GM12891 (cell line): ENCODE measurements at regions not wholly inside any gene's neighbourhood (a gene's known extent, or its start where the extent isn't known, plus 50 kb on each side); places are given as distances from the start of the nearest gene placed in this dataset.

ENCODE experiments used
- PAX5 ChIP-seq: IDR thresholded peaks from 2 replicates; pipeline ENCODE4 v1.6.1; 2011; ENCODE audit warnings: low read length, moderate library complexity, mild to moderate bottlenecking; ENCODE audit not compliant: insufficient read depth, severe bottlenecking
- POLR2A ChIP-seq: IDR thresholded peaks from 2 replicates; pipeline ENCODE4 v1.6.1; 2011; ENCODE audit warnings: low read depth, low read length, control low read depth
- TAF1 ChIP-seq: IDR thresholded peaks from 2 replicates; pipeline ENCODE4 v1.6.1; 2011; ENCODE audit warnings: low read depth, low read length, control low read depth

DNA sequence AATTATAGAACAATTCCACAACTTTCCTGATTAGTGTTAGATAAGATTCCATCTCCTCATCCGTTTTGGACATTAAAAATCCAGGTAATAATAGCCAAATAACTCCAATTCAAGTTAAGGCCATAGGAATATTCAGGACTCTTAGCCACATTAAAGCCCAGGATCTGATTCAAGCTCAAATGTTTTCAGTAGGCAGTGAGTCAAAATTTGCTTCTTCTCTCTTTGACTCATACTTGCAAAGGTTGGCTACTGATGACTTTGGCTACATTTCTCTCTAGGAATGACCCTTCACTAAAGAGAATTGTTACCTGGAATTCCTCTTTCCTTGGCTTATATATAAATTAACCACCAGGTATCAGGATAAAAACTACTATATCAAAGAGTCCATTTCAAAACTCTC, 354.9 kb upstream of the HS3ST1 start:
- no peak for TF ChIP-seq PAX5
- TF ChIP-seq POLR2A: no peak
- no peak for TF ChIP-seq TAF1
